ENCODE measurements at regions not wholly inside any gene's neighbourhood (a gene's known extent, or its start where the extent isn't known, plus 50 kb on each side); places are given as distances from the start of the nearest gene placed in this dataset.

- Histone ChIP-seq H3K36me3 (ENCODE audit: insufficient read depth, low read length) (no peaks in the 10 kb centered on the region), H3K4me2 (ENCODE audit: insufficient read depth, low read length) (no peak overlapping the region), H4K20me1 (ENCODE audit: insufficient read depth, low read length) (no peaks in the 10 kb centered on the region), H3K4me3 (ENCODE audit: low read depth in 1 of 2, low read length in 2 of 2) (no peak overlapping the region), H2AFZ (ENCODE audit: low read depth, low read length) (no peak overlapping the region), H3K4me1 (ENCODE audit: insufficient read depth, low read length) (no peaks in the 10 kb centered on the region), H3K9ac (ENCODE audit: low read depth, low read length) (no peak overlapping the region), H3K9me3 (ENCODE audit: insufficient read depth, low read length, severe bottlenecking) (no peaks in the 10 kb centered on the region), H3K27me3 (ENCODE audit: insufficient read depth, low read length, poor library complexity) (peaks cover 6% of the 10 kb centered on the region), H3K27ac (ENCODE audit: low read length) (no peak overlapping the region), H3K79me2 (ENCODE audit: insufficient read depth, low read length) (no peaks in the 10 kb centered on the region)
- ATAC-seq (ENCODE audit: insufficient read depth, low read depth) (no peak), DNase-seq (no peak)
- no peak for TF ChIP-seq EZH2 (IDR thresholded peaks at IDR 0.05; ENCODE audit: borderline replicate concordance, low read depth, low read length, severe bottlenecking)
- TF ChIP-seq, protein P1, sequence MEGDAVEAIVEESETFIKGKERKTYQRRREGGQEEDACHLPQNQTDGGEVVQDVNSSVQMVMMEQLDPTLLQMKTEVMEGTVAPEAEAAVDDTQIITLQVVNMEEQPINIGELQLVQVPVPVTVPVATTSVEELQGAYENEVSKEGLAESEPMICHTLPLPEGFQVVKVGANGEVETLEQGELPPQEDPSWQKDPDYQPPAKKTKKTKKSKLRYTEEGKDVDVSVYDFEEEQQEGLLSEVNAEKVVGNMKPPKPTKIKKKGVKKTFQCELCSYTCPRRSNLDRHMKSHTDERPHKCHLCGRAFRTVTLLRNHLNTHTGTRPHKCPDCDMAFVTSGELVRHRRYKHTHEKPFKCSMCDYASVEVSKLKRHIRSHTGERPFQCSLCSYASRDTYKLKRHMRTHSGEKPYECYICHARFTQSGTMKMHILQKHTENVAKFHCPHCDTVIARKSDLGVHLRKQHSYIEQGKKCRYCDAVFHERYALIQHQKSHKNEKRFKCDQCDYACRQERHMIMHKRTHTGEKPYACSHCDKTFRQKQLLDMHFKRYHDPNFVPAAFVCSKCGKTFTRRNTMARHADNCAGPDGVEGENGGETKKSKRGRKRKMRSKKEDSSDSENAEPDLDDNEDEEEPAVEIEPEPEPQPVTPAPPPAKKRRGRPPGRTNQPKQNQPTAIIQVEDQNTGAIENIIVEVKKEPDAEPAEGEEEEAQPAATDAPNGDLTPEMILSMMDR (IDR thresholded peaks at IDR 0.05; ENCODE audit: borderline replicate concordance, extremely low read depth, low read length, poor library complexity, severe bottlenecking) = no peak
Measured at GRCh38 chr2:200230716-200231115, 75.8 kb upstream of the SPATS2L start.

GRCh38 chr2:200235533-200235932 lies 71.0 kb upstream of the SPATS2L start:
- TF ChIP-seq, protein P1 (IDR thresholded peaks at IDR 0.05; ENCODE audit: borderline replicate concordance, extremely low read depth, low read length, poor library complexity, severe bottlenecking) = no peak
- TF ChIP-seq EZH2 (IDR thresholded peaks at IDR 0.05; ENCODE audit: borderline replicate concordance, low read depth, low read length, severe bottlenecking) = no peak
- no peaks in the 10 kb centered on the region for H3K9me3 ChIP-seq (ENCODE audit: insufficient read depth, low read length, severe bottlenecking)
- no peaks in the 10 kb centered on the region for H3K4me1 ChIP-seq (ENCODE audit: insufficient read depth, low read length)
- no peak for ATAC-seq (ENCODE audit: insufficient read depth, low read depth)
- H3K36me3 ChIP-seq (ENCODE audit: insufficient read depth, low read length) = no peaks in the 10 kb centered on the region
- no peak for DNase-seq
- H2AFZ ChIP-seq (ENCODE audit: low read depth, low read length) = no peak overlapping the region
- peaks cover 6% of the 10 kb centered on the region for H3K27me3 ChIP-seq (ENCODE audit: insufficient read depth, low read length, poor library complexity)
- no peak overlapping the region for H3K9ac ChIP-seq (ENCODE audit: low read depth, low read length)
- no peaks in the 10 kb centered on the region for H3K79me2 ChIP-seq (ENCODE audit: insufficient read depth, low read length)
- H3K4me3 ChIP-seq (ENCODE audit: low read depth in 1 of 2, low read length in 2 of 2) = no peak overlapping the region
- H3K4me2 ChIP-seq (ENCODE audit: insufficient read depth, low read length) = no peak overlapping the region
- no peak overlapping the region for H3K27ac ChIP-seq (ENCODE audit: low read length)
- no peaks in the 10 kb centered on the region for H4K20me1 ChIP-seq (ENCODE audit: insufficient read depth, low read length)

GRCh38 chr2:200239216-200239615 lies 67.3 kb upstream of the SPATS2L start:
- H3K36me3 ChIP-seq (ENCODE audit: insufficient read depth, low read length) = no peaks in the 10 kb centered on the region
- peaks cover 17% of the 10 kb centered on the region for H3K27me3 ChIP-seq (ENCODE audit: insufficient read depth, low read length, poor library complexity)
- H3K9me3 ChIP-seq (ENCODE audit: insufficient read depth, low read length, severe bottlenecking) = no peaks in the 10 kb centered on the region
- no peak overlapping the region for H3K4me2 ChIP-seq (ENCODE audit: insufficient read depth, low read length)
- H4K20me1 ChIP-seq (ENCODE audit: insufficient read depth, low read length) = no peaks in the 10 kb centered on the region
- peak; percentile 94 for ATAC-seq (ENCODE audit: insufficient read depth, low read depth)
- H2AFZ ChIP-seq (ENCODE audit: low read depth, low read length) = no peak overlapping the region
- peak; percentile 22 for DNase-seq
- H3K9ac ChIP-seq (ENCODE audit: low read depth, low read length) = no peak overlapping the region
- no peaks in the 10 kb centered on the region for H3K4me1 ChIP-seq (ENCODE audit: insufficient read depth, low read length)
- no peak overlapping the region for H3K27ac ChIP-seq (ENCODE audit: low read length)
- H3K79me2 ChIP-seq (ENCODE audit: insufficient read depth, low read length) = no peaks in the 10 kb centered on the region
- TF ChIP-seq, protein P1 (IDR thresholded peaks at IDR 0.05; ENCODE audit: borderline replicate concordance, extremely low read depth, low read length, poor library complexity, severe bottlenecking) = no peak
- TF ChIP-seq EZH2 (IDR thresholded peaks at IDR 0.05; ENCODE audit: borderline replicate concordance, low read depth, low read length, severe bottlenecking) = no peak
- no peak overlapping the region for H3K4me3 ChIP-seq (ENCODE audit: low read depth in 1 of 2, low read length in 2 of 2)

DNA sequence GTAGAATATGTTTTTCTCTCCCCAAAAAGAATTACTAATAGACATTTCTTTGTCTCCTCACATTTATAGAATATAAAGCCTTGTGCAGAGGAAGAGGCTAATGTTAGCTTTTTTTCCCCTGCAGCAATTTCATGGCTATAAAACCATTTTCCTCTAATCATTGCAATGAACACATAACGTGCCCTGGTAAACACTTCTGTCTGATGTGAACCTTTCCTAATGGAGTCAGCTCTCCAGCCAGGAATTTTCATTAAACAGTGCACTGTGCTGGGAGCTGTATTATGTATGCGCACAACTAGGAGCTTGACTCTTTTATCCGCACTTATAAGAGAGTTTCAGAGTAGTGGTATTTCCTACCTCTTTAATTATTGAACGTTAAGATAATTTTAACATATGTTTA lies 63.9 kb upstream of the SPATS2L start:
- Histone ChIP-seq H3K36me3 (ENCODE audit: insufficient read depth, low read length) (no peaks in the 10 kb centered on the region), H3K4me2 (ENCODE audit: insufficient read depth, low read length) (no peak overlapping the region), H3K4me1 (ENCODE audit: insufficient read depth, low read length) (no peaks in the 10 kb centered on the region), H3K27me3 (ENCODE audit: insufficient read depth, low read length, poor library complexity) (peaks cover 11% of the 10 kb centered on the region), H3K79me2 (ENCODE audit: insufficient read depth, low read length) (no peaks in the 10 kb centered on the region), H3K27ac (ENCODE audit: low read length) (no peak overlapping the region), H3K9me3 (ENCODE audit: insufficient read depth, low read length, severe bottlenecking) (no peaks in the 10 kb centered on the region), H4K20me1 (ENCODE audit: insufficient read depth, low read length) (no peaks in the 10 kb centered on the region), H3K4me3 (ENCODE audit: low read depth in 1 of 2, low read length in 2 of 2) (no peak overlapping the region), H2AFZ (ENCODE audit: low read depth, low read length) (no peak overlapping the region), H3K9ac (ENCODE audit: low read depth, low read length) (no peak overlapping the region)
- no peak for TF ChIP-seq EZH2 (IDR thresholded peaks at IDR 0.05; ENCODE audit: borderline replicate concordance, low read depth, low read length, severe bottlenecking)
- TF ChIP-seq, protein P1 (IDR thresholded peaks at IDR 0.05; ENCODE audit: borderline replicate concordance, extremely low read depth, low read length, poor library complexity, severe bottlenecking) = no peak
- DNase-seq (no peak), ATAC-seq (ENCODE audit: insufficient read depth, low read depth) (no peak)

Data from DND-41 (cell line).